SK-N-SH (cell line): ENCODE measurements at regions not wholly inside any gene's neighbourhood (a gene's known extent, or its start where the extent isn't known, plus 50 kb on each side); places are given as distances from the start of the nearest gene placed in this dataset.

Experiments
- CHD2 ChIP-seq: fragments of 150-350 bp; IDR thresholded peaks from 2 replicates; pipeline ENCODE4 v1.6.1; 2018; ENCODE audit warnings: low read length; ENCODE audit not compliant: partially characterized antibody
- ELF1 ChIP-seq: IDR thresholded peaks from 2 replicates; pipeline ENCODE4 v1.4.0; 2012
- EZH2phosphoT487 ChIP-seq: fragments of 200-600 bp; sonication (generic); IDR thresholded peaks from 2 replicates; pipeline ENCODE4 v1.6.1; 2017; ENCODE audit warnings: low read depth, mixed run types, mild to moderate bottlenecking, antibody characterized with exemption, moderate library complexity, borderline replicate concordance
- FOXM1 ChIP-seq: IDR thresholded peaks from 2 replicates; pipeline ENCODE4 v1.4.0; 2012; ENCODE audit warnings: low read depth, mild to moderate bottlenecking
- NFIC ChIP-seq: IDR thresholded peaks from 2 replicates; pipeline ENCODE4 v1.4.0; 2012; ENCODE audit warnings: borderline replicate concordance
- RAD21 ChIP-seq: IDR thresholded peaks from 2 replicates; pipeline ENCODE4 v1.6.1; 2012; ENCODE audit warnings: mild to moderate bottlenecking, low read length
- RFX5 ChIP-seq: IDR thresholded peaks from 2 replicates; pipeline ENCODE4 v1.6.1; 2012; ENCODE audit warnings: mild to moderate bottlenecking, improper control_type of control experiment, low read length
- SIN3A ChIP-seq: IDR thresholded peaks from 2 replicates; pipeline ENCODE4 v1.6.1; 2012; ENCODE audit warnings: low read depth, mild to moderate bottlenecking, low read length, moderate library complexity, borderline replicate concordance
- TCF12 ChIP-seq: IDR thresholded peaks from 2 replicates; pipeline ENCODE4 v1.4.0; 2012
- TEAD4 ChIP-seq: IDR thresholded peaks from 2 replicates; pipeline ENCODE4 v1.4.0; 2012; ENCODE audit warnings: mild to moderate bottlenecking, borderline replicate concordance; ENCODE audit not compliant: insufficient read depth
- TF ChIP-seq, protein P1 (sequence below): fragments of 200-600 bp; sonication (generic); IDR thresholded peaks from 2 replicates; pipeline ENCODE4 v1.6.1; 2017; ENCODE audit warnings: antibody characterized with exemption, mild to moderate bottlenecking, moderate library complexity
- TF ChIP-seq, protein P2 (sequence below): IDR thresholded peaks from 2 replicates; pipeline ENCODE4 v1.4.0; 2012; ENCODE audit warnings: low read depth
- TF ChIP-seq, protein P3 (sequence below): IDR thresholded peaks from 2 replicates; pipeline ENCODE4 v1.6.1; 2012; ENCODE audit warnings: mild to moderate bottlenecking, low read depth, low read length, moderate library complexity

DNA sequence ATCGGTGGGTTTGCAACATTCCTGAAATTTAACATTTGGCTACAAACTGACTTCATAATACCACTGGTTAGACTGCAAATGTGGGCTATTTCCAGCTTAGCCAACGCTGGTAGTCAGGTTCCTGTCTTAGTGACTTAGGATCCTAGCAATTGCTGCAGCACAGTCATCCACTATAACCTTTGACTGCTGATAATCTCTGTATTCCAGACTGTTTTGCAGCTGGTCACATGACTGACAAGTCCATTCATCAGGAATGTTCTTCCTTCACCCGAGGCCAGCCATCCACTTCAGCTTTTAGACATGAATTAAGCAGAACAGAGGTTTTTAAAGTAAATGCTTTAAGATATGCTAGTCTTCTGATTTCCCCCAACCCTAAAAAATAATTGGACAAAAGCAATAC lies 425.9 kb upstream of the MPDZ start:
- TF ChIP-seq, protein P1, sequence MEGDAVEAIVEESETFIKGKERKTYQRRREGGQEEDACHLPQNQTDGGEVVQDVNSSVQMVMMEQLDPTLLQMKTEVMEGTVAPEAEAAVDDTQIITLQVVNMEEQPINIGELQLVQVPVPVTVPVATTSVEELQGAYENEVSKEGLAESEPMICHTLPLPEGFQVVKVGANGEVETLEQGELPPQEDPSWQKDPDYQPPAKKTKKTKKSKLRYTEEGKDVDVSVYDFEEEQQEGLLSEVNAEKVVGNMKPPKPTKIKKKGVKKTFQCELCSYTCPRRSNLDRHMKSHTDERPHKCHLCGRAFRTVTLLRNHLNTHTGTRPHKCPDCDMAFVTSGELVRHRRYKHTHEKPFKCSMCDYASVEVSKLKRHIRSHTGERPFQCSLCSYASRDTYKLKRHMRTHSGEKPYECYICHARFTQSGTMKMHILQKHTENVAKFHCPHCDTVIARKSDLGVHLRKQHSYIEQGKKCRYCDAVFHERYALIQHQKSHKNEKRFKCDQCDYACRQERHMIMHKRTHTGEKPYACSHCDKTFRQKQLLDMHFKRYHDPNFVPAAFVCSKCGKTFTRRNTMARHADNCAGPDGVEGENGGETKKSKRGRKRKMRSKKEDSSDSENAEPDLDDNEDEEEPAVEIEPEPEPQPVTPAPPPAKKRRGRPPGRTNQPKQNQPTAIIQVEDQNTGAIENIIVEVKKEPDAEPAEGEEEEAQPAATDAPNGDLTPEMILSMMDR = no peak
- TF ChIP-seq CHD2 = no peak
- no peak for TF ChIP-seq RFX5
- TF ChIP-seq, protein P2, sequence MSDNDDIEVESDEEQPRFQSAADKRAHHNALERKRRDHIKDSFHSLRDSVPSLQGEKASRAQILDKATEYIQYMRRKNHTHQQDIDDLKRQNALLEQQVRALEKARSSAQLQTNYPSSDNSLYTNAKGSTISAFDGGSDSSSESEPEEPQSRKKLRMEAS = no peak
- TF ChIP-seq, protein P3, sequence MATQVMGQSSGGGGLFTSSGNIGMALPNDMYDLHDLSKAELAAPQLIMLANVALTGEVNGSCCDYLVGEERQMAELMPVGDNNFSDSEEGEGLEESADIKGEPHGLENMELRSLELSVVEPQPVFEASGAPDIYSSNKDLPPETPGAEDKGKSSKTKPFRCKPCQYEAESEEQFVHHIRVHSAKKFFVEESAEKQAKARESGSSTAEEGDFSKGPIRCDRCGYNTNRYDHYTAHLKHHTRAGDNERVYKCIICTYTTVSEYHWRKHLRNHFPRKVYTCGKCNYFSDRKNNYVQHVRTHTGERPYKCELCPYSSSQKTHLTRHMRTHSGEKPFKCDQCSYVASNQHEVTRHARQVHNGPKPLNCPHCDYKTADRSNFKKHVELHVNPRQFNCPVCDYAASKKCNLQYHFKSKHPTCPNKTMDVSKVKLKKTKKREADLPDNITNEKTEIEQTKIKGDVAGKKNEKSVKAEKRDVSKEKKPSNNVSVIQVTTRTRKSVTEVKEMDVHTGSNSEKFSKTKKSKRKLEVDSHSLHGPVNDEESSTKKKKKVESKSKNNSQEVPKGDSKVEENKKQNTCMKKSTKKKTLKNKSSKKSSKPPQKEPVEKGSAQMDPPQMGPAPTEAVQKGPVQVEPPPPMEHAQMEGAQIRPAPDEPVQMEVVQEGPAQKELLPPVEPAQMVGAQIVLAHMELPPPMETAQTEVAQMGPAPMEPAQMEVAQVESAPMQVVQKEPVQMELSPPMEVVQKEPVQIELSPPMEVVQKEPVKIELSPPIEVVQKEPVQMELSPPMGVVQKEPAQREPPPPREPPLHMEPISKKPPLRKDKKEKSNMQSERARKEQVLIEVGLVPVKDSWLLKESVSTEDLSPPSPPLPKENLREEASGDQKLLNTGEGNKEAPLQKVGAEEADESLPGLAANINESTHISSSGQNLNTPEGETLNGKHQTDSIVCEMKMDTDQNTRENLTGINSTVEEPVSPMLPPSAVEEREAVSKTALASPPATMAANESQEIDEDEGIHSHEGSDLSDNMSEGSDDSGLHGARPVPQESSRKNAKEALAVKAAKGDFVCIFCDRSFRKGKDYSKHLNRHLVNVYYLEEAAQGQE = no peak
- no peak for TF ChIP-seq NFIC
- no peak for TF ChIP-seq FOXM1
- TF ChIP-seq SIN3A = no peak
- no peak for TF ChIP-seq TCF12
- no peak for TF ChIP-seq ELF1
- TF ChIP-seq TEAD4 = no peak
- TF ChIP-seq EZH2phosphoT487 = no peak
- no peak for TF ChIP-seq RAD21
